LNCaP clone FGC (cell line): ENCODE measurements at regions not wholly inside any gene's neighbourhood (a gene's known extent, or its start where the extent isn't known, plus 50 kb on each side); places are given as distances from the start of the nearest gene placed in this dataset.

Experiments used
- DNase-seq: peaks from one replicate; pipeline ENCODE4 v3.0.0-alpha.2; 2011; ENCODE audit warnings: low read depth
- H3K4me3 ChIP-seq: 2 replicates; pipeline ENCODE4 v1.5.1; 2011; ENCODE audit warnings: mild to moderate bottlenecking, low read depth, low read length, control low read depth
- TF ChIP-seq, protein P1 (sequence below): IDR thresholded peaks from 2 replicates; pipeline ENCODE4 v1.5.1; 2012; ENCODE audit warnings: mild to moderate bottlenecking; ENCODE audit not compliant: control insufficient read depth, insufficient read depth; ENCODE audit errors: extremely low read depth

DNA sequence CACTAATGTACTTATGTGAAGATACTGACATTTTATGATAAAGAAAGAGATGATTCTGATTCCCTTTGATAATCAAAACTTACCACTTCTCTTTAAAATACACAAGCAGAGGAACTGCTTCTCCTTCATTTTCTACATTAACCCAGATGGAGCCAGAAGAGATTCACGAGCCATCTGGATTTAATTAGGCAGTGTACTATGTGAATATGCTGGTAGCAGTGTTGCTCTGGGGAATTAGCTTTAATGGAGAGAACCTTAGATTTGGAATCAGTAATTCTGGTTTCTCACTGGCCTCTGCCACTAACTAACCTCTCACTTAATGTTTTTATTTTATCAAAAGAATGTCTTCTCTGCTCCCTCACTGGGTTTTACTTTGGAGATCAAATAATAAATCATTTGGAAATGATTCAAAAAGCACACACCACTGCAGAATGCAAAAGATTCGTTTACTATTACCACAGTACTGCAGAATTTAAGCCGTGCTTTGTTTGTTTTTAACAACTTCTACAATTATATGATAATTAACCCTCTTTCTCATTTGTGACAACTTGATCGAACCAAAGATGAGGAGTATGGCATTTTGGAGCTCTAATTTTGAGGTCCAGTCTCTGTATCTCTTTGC, 77.5 kb upstream of the PHYHIPL start:
- no peak overlapping the region for H3K4me3 ChIP-seq
- no peak for DNase-seq
- TF ChIP-seq, protein P1, sequence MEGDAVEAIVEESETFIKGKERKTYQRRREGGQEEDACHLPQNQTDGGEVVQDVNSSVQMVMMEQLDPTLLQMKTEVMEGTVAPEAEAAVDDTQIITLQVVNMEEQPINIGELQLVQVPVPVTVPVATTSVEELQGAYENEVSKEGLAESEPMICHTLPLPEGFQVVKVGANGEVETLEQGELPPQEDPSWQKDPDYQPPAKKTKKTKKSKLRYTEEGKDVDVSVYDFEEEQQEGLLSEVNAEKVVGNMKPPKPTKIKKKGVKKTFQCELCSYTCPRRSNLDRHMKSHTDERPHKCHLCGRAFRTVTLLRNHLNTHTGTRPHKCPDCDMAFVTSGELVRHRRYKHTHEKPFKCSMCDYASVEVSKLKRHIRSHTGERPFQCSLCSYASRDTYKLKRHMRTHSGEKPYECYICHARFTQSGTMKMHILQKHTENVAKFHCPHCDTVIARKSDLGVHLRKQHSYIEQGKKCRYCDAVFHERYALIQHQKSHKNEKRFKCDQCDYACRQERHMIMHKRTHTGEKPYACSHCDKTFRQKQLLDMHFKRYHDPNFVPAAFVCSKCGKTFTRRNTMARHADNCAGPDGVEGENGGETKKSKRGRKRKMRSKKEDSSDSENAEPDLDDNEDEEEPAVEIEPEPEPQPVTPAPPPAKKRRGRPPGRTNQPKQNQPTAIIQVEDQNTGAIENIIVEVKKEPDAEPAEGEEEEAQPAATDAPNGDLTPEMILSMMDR = no peak

DNA sequence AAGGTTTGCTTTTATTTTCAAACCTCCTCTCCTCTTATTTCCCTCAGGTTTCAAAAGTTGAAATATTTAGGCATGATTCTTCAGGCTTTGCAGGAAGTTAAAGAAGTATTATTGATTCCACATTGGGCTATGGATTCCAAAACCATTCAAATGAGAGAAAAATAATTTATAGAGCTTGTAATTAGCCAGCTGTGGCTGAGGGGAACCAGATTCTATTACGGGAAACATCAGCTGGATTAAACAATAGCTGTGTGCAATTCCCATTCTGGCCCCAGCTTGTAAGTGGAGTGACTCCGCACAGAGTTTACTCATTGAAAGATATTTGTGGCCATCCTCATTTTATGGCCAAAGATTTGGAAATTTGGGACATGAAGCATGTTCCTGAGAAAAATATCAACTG, 77.0 kb upstream of the PHYHIPL start:
- TF ChIP-seq, protein P1 = no peak
- H3K4me3 ChIP-seq = no peak overlapping the region
- no peak for DNase-seq

DNA sequence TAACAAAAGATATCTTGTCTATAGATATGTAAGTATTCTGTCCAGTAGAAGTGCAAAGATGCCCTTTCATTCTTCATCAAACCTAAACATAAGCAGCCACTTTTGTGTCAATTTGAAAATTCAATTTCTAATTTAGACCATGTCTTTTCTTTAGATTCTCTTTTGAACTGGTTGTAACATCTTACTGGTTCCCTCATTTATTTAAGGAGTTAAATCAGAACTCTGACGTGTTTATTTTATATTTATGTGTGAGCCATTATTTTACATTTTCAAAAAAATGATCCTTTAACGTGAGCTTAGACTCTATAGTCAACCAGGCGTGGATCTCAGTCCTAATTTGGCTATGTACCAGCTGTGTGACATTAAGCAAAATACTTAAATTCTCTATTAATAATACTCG, 74.0 kb upstream of the PHYHIPL start:
- H3K4me3 ChIP-seq = no peak overlapping the region
- DNase-seq = no peak
- TF ChIP-seq, protein P1 = no peak

GRCh38 chr10:59104186-59104585, 72.3 kb upstream of the PHYHIPL start:
- H3K4me3 ChIP-seq = no peak overlapping the region
- no peak for DNase-seq
- TF ChIP-seq, protein P1 = no peak

- H3K4me3 ChIP-seq = no peak overlapping the region
- no peak for DNase-seq
- TF ChIP-seq, protein P1 = no peak
Measured at GRCh38 chr10:59106441-59106840, 70.0 kb upstream of the PHYHIPL start.

GRCh38 chr10:59107147-59107546, 69.3 kb upstream of the PHYHIPL start:
- TF ChIP-seq, protein P1 = no peak
- H3K4me3 ChIP-seq = no peak overlapping the region
- DNase-seq = no peak

DNA sequence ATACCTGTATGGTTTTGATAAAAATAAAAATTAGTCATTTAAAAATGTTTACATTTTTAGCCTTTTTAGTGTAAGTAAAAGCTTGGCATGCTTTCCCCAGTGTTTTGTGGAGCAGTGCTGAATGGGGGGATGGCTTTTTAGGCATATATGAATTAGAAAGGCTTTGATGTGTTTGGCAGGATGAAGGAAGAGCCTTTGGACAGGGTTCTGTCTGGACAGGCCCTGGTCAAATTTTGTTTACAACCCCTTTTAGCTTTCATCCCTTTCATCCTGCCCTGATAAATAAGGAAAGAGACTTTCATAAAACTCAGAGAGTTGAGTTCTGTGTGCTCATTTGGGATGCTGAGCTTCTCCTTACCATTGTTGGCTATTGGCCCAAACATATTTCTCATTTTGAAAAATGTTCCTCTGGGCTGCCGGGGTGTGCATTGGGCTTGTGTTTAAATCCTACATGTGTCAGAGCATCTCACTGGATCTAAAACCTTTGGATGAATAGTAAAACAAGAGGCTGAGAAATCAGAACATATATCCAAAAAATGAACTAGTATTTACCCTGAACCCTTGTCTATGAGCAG, 68.1 kb upstream of the PHYHIPL start:
- TF ChIP-seq, protein P1 = no peak
- H3K4me3 ChIP-seq = no peak overlapping the region
- no peak for DNase-seq
